Activated CD8-positive, alpha-beta T cell treated with anti-CD3 and anti-CD28 coated beads, Interleukin-2, amount 10 ng/mL, durations not matched to agents 7 days and 5 days (primary cell): ENCODE measurements at regions not wholly inside any gene's neighbourhood (a gene's known extent, or its start where the extent isn't known, plus 50 kb on each side); places are given as distances from the start of the nearest gene placed in this dataset.
"Not testable (repeated sequence)": the region's sequence is repeated elsewhere in the genome, so short reads cannot be mapped to it uniquely, and the experiment has no call there.

ENCODE experiments used
- ATAC-seq: fragments of 150-1000 bp; cut with Tn5 transposase; one replicate; pipeline ENCODE4 v1.10.0; 2021; ENCODE audit warnings: moderate library complexity
- CTCF ChIA-PET: fragments of 350-600 bp; sonication (Branson Sonifier 250); formaldehyde crosslinking; loops from one replicate; lab custom pipeline; 2021; ENCODE audit warnings: antibody characterized with exemption; lab: Charles Lee
- POLR2A ChIA-PET: fragments of 350-600 bp; sonication (Branson Sonifier 250); formaldehyde crosslinking; loops from one replicate; lab custom pipeline; 2021; ENCODE audit warnings: antibody characterized with exemption; lab: Charles Lee
- DNase-seq: peaks from one replicate; pipeline ENCODE4 v3.0.0-alpha.2; 2020
- H3K27ac Mint-ChIP-seq: one replicate; pipeline ENCODE4 v1.8.0; 2021; ENCODE audit warnings: mild to moderate bottlenecking, mixed read lengths
- H3K27me3 Mint-ChIP-seq: one replicate; pipeline ENCODE4 v1.8.0; 2021; ENCODE audit warnings: low read depth, mixed read lengths
- H3K36me3 Mint-ChIP-seq: one replicate; pipeline ENCODE4 v1.8.0; 2021; ENCODE audit warnings: low read depth, mixed read lengths
- H3K4me1 Mint-ChIP-seq: one replicate; pipeline ENCODE4 v1.8.0; 2021; ENCODE audit warnings: low read depth, mixed read lengths
- H3K4me3 Mint-ChIP-seq: one replicate; pipeline ENCODE4 v1.8.0; 2021; ENCODE audit warnings: mild to moderate bottlenecking, mixed read lengths
- H3K9me3 Mint-ChIP-seq: one replicate; pipeline ENCODE4 v1.8.0; 2022; ENCODE audit warnings: mixed read lengths; ENCODE audit not compliant: insufficient read depth

GRCh38 chr3:181906338-181906737, 194.6 kb downstream of the SOX2 start:
- Mint-ChIP-seq H3K4me1 (no peaks in the 10 kb centered on the region), H3K36me3 (no peaks in the 10 kb centered on the region), H3K9me3 (no peaks in the 10 kb centered on the region), H3K27me3 (no peaks in the 10 kb centered on the region), H3K4me3 (no peak overlapping the region), H3K27ac (no peak overlapping the region)
- ATAC-seq (no peak), DNase-seq (no peak)
- CTCF ChIA-PET: no interaction called here
- POLR2A ChIA-PET: no interaction called here

- H3K27me3 Mint-ChIP-seq: no peaks in the 10 kb centered on the region
- H3K4me3 Mint-ChIP-seq: no peak overlapping the region
- no peak for DNase-seq
- H3K36me3 Mint-ChIP-seq: no peaks in the 10 kb centered on the region
- no peaks in the 10 kb centered on the region for H3K4me1 Mint-ChIP-seq
- no peaks in the 10 kb centered on the region for H3K9me3 Mint-ChIP-seq
- ChIA-PET CTCF (no interaction called here), POLR2A (no interaction called here)
- no peak for ATAC-seq
- no peak overlapping the region for H3K27ac Mint-ChIP-seq
These were observed 197.5 kb downstream of the SOX2 start for GRCh38 chr3:181909241-181909640.

- Mint-ChIP-seq H3K4me1 (no peaks in the 10 kb centered on the region), H3K36me3 (no peaks in the 10 kb centered on the region), H3K4me3 (no peak overlapping the region), H3K27ac (no peak overlapping the region), H3K27me3 (no peaks in the 10 kb centered on the region), H3K9me3 (no peaks in the 10 kb centered on the region)
- POLR2A ChIA-PET: no interaction called here
- CTCF ChIA-PET: no interaction called here
- no peak for ATAC-seq
- DNase-seq: no peak
These were observed 200.7 kb downstream of the SOX2 start for GRCh38 chr3:181912384-181912783.

- CTCF ChIA-PET: no interaction called here
- H3K27me3 Mint-ChIP-seq: no peaks in the 10 kb centered on the region
- no peaks in the 10 kb centered on the region for H3K36me3 Mint-ChIP-seq
- POLR2A ChIA-PET: no interaction called here
- H3K4me1 Mint-ChIP-seq: no peaks in the 10 kb centered on the region
- no peak overlapping the region for H3K4me3 Mint-ChIP-seq
- DNase-seq (no peak), ATAC-seq (no peak)
- no peaks in the 10 kb centered on the region for H3K9me3 Mint-ChIP-seq
- no peak overlapping the region for H3K27ac Mint-ChIP-seq
These were observed 201.5 kb downstream of the SOX2 start for GRCh38 chr3:181913254-181913653.

GRCh38 chr3:181915551-181915950, 203.8 kb downstream of the SOX2 start:
- POLR2A ChIA-PET: no interaction called here
- Mint-ChIP-seq H3K4me3 (no peak overlapping the region), H3K27me3 (no peaks in the 10 kb centered on the region), H3K36me3 (no peaks in the 10 kb centered on the region), H3K9me3 (no peaks in the 10 kb centered on the region), H3K27ac (no peak overlapping the region), H3K4me1 (no peaks in the 10 kb centered on the region)
- ATAC-seq (no peak), DNase-seq (no peak)
- CTCF ChIA-PET: no interaction called here

GRCh38 chr3:181916013-181916412, 204.3 kb downstream of the SOX2 start:
- POLR2A ChIA-PET: no interaction called here
- H3K9me3 Mint-ChIP-seq: no peaks in the 10 kb centered on the region
- DNase-seq (no peak), ATAC-seq (no peak)
- no peaks in the 10 kb centered on the region for H3K4me1 Mint-ChIP-seq
- H3K27me3 Mint-ChIP-seq: no peaks in the 10 kb centered on the region
- H3K27ac Mint-ChIP-seq: no peak overlapping the region
- no peaks in the 10 kb centered on the region for H3K36me3 Mint-ChIP-seq
- CTCF ChIA-PET: no interaction called here
- H3K4me3 Mint-ChIP-seq: no peak overlapping the region

- H3K4me3 Mint-ChIP-seq: no peak overlapping the region
- no peaks in the 10 kb centered on the region for H3K27me3 Mint-ChIP-seq
- no peaks in the 10 kb centered on the region for H3K9me3 Mint-ChIP-seq
- no peaks in the 10 kb centered on the region for H3K4me1 Mint-ChIP-seq
- ChIA-PET CTCF (no interaction called here), POLR2A (no interaction called here)
- no peaks in the 10 kb centered on the region for H3K36me3 Mint-ChIP-seq
- DNase-seq (no peak), ATAC-seq (no peak)
- H3K27ac Mint-ChIP-seq: no peak overlapping the region
These were observed 205.3 kb downstream of the SOX2 start for GRCh38 chr3:181917027-181917426.

- no peak overlapping the region for H3K4me3 Mint-ChIP-seq
- no peak for DNase-seq
- POLR2A ChIA-PET: no interaction called here
- ATAC-seq: no peak
- no peaks in the 10 kb centered on the region for H3K4me1 Mint-ChIP-seq
- H3K36me3 Mint-ChIP-seq: no peaks in the 10 kb centered on the region
- CTCF ChIA-PET: no interaction called here
- H3K9me3 Mint-ChIP-seq: no peaks in the 10 kb centered on the region
- no peak overlapping the region for H3K27ac Mint-ChIP-seq
- H3K27me3 Mint-ChIP-seq: no peaks in the 10 kb centered on the region
These were observed 207.7 kb downstream of the SOX2 start for GRCh38 chr3:181919375-181919774.

GRCh38 chr3:181920409-181920808, 208.7 kb downstream of the SOX2 start:
- ATAC-seq (no peak), DNase-seq (no peak)
- Mint-ChIP-seq H3K4me1 (no peaks in the 10 kb centered on the region), H3K27ac (no peak overlapping the region), H3K4me3 (no peak overlapping the region), H3K9me3 (no peaks in the 10 kb centered on the region), H3K36me3 (no peaks in the 10 kb centered on the region), H3K27me3 (no peaks in the 10 kb centered on the region)
- ChIA-PET CTCF (no interaction called here), POLR2A (no interaction called here)

- ATAC-seq: no peak
- POLR2A ChIA-PET: no interaction called here
These were observed 209.5 kb downstream of the SOX2 start for GRCh38 chr3:181921220-181921619.

GRCh38 chr3:181925841-181926240, 214.1 kb downstream of the SOX2 start:
- H3K27me3 Mint-ChIP-seq, ATAC-seq, H3K27ac Mint-ChIP-seq, POLR2A ChIA-PET, H3K4me3 Mint-ChIP-seq, H3K4me1 Mint-ChIP-seq, H3K9me3 Mint-ChIP-seq, H3K36me3 Mint-ChIP-seq, CTCF ChIA-PET, DNase-seq: not testable (repeated sequence)

More at GRCh38 chr3:181921220-181921619, 209.5 kb downstream of the SOX2 start:
- Mint-ChIP-seq H3K4me1 (no peaks in the 10 kb centered on the region), H3K9me3 (no peaks in the 10 kb centered on the region), H3K27me3 (no peaks in the 10 kb centered on the region), H3K27ac (no peak overlapping the region), H3K36me3 (no peaks in the 10 kb centered on the region), H3K4me3 (no peak overlapping the region)
- no peak for DNase-seq
- CTCF ChIA-PET: no interaction called here

GRCh38 chr3:181929501-181929900, 217.8 kb downstream of the SOX2 start:
- Mint-ChIP-seq H3K9me3 (no peaks in the 10 kb centered on the region), H3K27me3 (no peaks in the 10 kb centered on the region), H3K36me3 (no peaks in the 10 kb centered on the region), H3K27ac (no peak overlapping the region), H3K4me1 (no peaks in the 10 kb centered on the region), H3K4me3 (no peak overlapping the region)
- DNase-seq (no peak), ATAC-seq (no peak)
- ChIA-PET POLR2A (no interaction called here), CTCF (no interaction called here)

GRCh38 chr3:181930105-181930504, 218.4 kb downstream of the SOX2 start:
- ATAC-seq: no peak
- CTCF ChIA-PET: no interaction called here
- Mint-ChIP-seq H3K4me1 (no peaks in the 10 kb centered on the region), H3K27me3 (no peaks in the 10 kb centered on the region), H3K9me3 (no peaks in the 10 kb centered on the region), H3K4me3 (no peak overlapping the region), H3K36me3 (no peaks in the 10 kb centered on the region), H3K27ac (no peak overlapping the region)
- POLR2A ChIA-PET: no interaction called here
- no peak for DNase-seq
